Choroid plexus epithelial cell (primary cell): ENCODE measurements at regions not wholly inside any gene's neighbourhood (a gene's known extent, or its start where the extent isn't known, plus 50 kb on each side); places are given as distances from the start of the nearest gene placed in this dataset.

Experiments used
- DNase-seq: peaks from one replicate; pipeline ENCODE4 v3.0.0-alpha.2; 2010; ENCODE audit warnings: low read depth
- H3K4me3 ChIP-seq: 2 replicates; pipeline ENCODE4 v1.5.1; 2011; ENCODE audit warnings: low read depth, mild to moderate bottlenecking, control low read depth, low read length, moderate library complexity
- TF ChIP-seq, protein P1 (sequence below): conservative IDR thresholded peaks from 2 replicates; pipeline ENCODE4 v1.5.1; 2011; ENCODE audit warnings: low read depth, mild to moderate bottlenecking, control low read depth, inconsistent platforms, low read length, moderate library complexity

DNA sequence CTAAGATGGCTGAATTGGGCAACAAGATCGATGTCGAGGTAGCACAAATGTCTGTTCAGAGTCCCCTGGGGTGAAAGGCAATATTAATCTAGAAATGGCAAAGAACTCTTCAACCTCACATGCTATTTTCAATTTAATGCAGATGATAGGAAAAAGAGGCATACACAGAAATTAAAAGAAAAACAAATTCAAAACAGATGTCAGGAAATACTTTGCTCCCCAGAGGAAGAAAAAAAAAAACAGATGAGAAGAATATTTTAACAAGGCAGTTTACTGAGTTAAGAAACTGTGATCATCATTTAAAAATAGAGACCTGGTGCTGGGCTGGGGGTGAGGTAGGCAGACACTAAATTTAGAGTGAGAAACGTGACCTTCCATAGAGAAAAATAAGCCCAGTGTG lies 421.9 kb upstream of the ARGLU1 start:
- DNase-seq = no peak
- H3K4me3 ChIP-seq = no peak overlapping the region
- TF ChIP-seq, protein P1, sequence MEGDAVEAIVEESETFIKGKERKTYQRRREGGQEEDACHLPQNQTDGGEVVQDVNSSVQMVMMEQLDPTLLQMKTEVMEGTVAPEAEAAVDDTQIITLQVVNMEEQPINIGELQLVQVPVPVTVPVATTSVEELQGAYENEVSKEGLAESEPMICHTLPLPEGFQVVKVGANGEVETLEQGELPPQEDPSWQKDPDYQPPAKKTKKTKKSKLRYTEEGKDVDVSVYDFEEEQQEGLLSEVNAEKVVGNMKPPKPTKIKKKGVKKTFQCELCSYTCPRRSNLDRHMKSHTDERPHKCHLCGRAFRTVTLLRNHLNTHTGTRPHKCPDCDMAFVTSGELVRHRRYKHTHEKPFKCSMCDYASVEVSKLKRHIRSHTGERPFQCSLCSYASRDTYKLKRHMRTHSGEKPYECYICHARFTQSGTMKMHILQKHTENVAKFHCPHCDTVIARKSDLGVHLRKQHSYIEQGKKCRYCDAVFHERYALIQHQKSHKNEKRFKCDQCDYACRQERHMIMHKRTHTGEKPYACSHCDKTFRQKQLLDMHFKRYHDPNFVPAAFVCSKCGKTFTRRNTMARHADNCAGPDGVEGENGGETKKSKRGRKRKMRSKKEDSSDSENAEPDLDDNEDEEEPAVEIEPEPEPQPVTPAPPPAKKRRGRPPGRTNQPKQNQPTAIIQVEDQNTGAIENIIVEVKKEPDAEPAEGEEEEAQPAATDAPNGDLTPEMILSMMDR = no peak

DNA sequence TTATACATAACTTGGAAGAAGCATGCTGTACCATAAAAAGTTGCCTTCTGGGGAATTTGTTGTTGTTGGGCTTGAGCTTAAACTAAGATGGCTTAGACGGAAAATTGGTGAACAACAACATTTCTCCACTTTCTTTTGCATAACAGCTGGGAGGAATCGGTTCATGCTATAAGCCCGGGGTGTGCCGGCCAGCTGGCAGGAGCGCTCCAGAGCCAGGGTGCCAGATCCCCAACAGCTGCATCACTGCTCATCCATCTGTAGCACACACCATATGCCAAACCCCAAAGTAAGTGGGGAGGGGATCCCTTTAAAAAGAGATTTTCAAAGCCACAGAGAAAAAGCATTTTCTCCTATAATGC lies 419.5 kb upstream of the ARGLU1 start:
- no peak for DNase-seq
- H3K4me3 ChIP-seq = no peak overlapping the region
- TF ChIP-seq, protein P1 = no peak

DNA sequence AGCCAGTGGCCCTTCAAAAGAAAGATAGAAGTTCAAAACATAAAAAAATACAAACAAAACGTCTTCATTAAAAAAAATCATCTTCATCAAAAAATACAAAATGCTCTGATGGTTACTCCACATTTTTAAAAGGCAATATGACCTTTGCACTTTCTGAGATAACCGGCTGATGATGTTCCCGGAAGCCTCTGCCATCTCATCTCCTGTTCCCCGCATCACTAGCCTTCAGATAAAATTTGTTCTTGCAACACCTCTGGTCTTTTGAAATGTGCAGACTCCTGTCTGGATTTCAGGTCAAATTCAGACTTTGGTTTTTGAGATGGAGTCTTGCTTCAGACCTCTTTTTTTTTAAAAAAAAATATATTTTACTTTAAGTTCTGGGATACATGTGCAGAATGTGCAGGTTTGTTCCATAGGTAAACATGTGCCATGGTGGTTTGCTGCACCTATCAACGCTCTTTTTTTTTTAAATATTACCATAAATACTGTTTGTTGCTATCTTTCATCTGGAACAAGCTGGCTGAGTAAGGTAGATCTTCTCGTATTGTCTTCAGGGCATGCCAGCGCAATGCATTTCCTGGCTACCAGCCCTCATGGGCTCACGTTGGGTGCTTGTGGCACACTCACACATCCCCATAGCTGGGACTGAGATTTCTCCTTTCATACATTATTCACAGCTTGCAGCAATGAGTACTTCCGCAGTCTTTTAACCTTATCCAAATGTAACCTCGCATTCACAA lies 418.9 kb upstream of the ARGLU1 start:
- H3K4me3 ChIP-seq = no peak overlapping the region
- TF ChIP-seq, protein P1 = no peak
- DNase-seq = peak; percentile 2

DNA sequence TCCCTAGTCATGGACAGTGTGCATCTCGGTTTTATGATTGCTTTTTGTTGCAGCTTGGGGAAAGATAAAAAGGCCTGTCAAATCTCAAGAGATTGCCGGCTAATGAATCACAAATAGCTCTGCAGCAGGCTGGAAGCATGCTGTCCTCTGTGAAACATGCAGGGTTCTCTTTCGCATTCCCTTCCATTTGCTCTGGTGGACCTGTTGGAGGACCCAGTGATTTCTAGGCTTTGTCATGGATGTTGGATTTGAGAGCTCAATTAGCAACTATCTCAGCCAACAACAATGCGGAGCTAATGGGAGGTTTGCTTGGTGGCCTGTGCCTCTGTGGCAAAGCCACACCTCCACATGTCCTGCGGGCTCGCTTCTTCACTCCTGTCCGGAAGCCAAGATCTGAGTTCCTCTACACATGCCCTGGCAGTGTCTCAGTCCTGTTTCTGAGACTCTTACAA lies 418.1 kb upstream of the ARGLU1 start:
- DNase-seq = peak; percentile 13
- TF ChIP-seq, protein P1 = no peak
- H3K4me3 ChIP-seq = no peak overlapping the region

DNA sequence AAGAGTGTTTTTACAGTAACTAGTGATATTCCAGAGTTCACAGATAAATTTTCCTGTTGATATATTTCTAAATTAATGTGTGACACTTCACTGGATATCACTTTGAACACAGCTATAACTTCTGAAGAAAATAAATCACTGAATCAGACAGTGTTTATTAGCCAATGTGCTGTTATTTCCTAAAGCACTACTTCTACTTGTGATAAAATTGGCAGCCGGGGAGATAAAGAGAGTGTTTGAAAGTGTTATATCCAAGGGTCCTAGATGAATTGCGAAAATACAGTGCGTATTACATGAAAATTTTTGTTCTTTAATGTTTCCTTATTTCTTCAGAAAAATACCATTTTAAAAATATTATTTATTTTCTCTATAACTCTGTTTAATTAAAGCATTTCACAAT lies 417.5 kb upstream of the ARGLU1 start:
- TF ChIP-seq, protein P1 = no peak
- DNase-seq = no peak
- H3K4me3 ChIP-seq = no peak overlapping the region

DNA sequence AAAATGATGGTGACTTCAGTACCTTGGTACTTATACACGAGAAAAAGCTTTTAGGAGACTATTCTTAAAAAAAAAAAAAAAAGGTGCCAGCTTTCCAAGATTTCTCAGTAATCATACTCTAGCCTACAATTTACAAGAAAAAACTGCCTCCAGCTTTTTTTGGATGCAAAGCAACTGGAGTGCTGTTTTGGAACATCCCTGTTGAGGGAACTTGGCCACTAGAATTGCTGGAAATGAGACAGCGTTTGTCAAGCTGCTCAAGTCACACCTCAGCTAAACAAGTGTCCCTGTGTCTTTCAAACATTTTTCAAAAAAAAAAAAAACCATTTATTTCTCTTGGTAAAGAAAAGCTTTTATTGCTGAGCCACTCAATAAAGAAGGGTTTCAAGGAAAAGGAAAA lies 413.1 kb upstream of the ARGLU1 start:
- H3K4me3 ChIP-seq = no peak overlapping the region
- DNase-seq = no peak
- TF ChIP-seq, protein P1 = no peak

DNA sequence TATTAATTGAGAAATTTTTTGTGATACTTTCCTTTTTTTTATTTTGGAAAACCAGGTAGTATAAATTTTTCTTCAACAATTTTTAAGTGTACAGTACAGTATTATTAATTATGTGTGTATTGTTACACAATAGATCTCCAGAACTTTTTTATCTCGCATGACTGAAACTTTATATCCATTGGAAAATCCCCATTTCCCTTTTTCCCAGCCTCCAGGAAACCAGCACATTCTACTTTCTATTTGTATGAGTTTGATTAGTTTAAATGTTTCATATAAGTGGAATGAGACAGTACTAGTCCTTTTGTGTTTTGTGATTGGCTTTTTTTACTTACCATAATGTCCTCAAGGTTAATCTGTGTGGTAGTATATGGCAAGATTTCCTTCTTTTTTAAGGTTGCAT lies 399.5 kb upstream of the ARGLU1 start:
- no peak overlapping the region for H3K4me3 ChIP-seq
- no peak for DNase-seq
- TF ChIP-seq, protein P1 = no peak
